SKM-1 treated with dmso at 0.1 percent for 144 hours (cell line): ENCODE measurements at regions not wholly inside any gene's neighbourhood (a gene's known extent, or its start where the extent isn't known, plus 50 kb on each side); places are given as distances from the start of the nearest gene placed in this dataset.

Experiments
- DNase-seq: peaks from one replicate; lab custom pipeline; 2025; ENCODE audit not compliant: unreplicated experiment; lab: John Stamatoyannopoulos, UW

DNA sequence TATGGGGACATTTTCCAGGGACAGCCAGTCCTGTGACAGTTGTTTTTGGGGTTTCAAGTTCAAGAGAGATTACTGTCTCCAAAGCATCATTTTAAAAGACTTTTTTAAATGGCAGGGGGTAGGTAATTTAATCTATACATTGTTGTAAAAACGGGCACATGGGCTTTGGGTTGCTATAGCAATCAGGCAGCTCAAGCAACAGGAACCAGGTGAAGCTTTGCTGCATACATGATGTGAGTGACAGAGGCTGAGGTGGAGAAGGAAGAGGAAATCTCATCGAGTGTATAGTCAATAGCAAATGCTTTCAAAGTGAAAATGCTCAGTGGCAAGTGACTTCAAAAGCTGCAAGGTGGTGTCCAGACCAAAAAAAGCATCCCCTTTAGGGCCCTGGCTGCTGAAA is 277.4 kb upstream of the JAG1 start:
- no peak for DNase-seq

DNA sequence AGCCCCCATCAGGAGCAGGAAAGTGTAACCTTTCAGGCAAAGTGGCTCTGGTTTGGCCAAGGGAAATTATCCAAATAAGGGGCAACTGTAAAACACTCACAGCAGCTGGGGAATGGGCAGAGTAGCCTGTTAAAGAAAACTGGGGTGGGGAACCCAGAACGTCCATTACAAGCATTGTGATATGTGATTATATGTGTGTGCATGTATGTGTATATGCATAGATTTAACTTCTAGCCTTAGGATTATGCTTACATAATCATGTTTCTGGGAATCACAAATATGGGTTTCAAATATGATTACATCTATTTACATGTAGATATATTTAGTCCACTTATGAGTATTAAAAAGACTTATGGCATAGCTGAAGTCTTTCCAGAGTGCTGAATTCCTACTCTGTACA is 278.1 kb upstream of the JAG1 start:
- no peak for DNase-seq

DNA sequence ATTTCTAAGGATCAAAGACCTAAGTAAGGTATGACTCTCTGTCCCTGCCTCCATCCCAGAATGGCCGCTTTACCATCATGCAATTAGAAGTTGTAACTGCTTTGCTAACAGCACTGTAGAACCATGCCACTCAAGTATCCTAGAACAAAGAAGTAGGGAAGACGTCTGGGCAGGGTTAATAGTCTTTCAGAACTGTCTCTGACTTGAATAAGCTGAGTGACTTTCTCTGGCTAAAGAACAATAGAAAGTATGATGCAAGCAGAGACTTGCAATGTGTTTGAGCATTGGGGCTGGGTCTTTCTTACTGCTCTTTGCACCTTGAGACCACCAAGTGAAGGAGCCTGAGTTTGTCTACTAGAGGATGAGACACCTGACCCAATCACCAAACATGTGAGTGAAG is 279.6 kb upstream of the JAG1 start:
- no peak for DNase-seq

DNA sequence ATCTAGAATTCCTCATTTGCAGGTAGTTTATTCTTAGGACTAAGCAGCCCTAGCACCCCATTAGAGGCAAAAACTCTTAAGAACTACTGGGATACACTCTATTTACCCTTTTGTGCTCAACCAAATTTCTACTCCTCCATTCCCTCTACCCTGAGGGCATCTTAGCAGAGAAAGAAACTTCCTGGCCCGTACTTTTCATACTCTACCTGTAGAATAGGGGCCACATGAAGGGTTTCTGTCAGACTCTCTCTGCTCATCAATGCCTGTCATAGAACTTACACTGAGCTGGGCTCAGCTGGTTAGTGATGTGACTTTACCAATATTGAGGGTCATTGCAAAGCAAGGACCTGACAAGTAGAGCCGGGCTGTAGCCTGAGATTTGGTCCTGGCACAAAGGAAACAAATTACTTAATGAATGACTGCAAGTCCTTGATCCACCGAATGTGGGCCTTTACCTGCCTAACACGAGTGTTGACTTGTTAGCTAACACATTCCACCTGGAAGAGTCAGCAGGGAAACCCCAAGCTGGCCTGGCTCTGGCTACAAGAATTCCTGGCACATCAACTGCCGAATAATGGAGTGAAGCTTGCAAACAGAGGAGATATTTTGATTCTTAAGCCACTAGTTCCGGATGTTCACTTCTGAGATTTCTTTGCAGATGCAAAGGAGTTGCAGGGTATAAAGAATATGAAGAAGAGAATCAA is 280.5 kb upstream of the JAG1 start:
- no peak for DNase-seq

DNA sequence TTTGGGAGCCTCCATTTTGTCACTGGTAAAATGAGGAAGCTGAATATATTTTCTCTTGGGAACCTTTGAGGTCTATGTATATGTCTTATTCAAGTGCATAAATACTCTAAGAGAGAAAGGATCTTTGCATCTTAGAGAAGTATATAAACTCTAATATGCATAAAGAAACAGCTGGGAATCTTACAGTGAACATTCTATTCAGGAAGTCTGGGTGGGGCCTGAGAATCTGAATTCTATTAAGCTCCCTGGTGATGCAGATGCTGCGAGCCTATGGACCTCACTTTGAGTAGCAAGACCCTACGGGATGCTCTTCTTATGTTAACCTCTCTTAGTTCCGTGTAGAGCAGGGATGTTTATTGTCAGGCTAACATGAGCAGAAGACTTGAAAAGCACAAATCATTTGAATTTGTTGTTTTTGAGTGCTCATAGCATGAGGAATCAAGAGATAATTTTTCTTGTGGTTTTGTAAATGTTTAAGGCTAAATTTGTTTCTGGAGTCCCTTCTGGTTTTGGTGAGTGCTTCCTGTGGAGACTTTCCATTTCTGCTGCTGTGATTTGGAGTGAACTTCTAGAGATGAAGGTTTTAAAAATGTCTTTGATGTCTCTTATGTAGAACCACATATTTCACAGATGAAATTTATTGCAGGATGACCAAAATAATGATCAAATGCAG is 281.2 kb upstream of the JAG1 start:
- DNase-seq: no peak

DNA sequence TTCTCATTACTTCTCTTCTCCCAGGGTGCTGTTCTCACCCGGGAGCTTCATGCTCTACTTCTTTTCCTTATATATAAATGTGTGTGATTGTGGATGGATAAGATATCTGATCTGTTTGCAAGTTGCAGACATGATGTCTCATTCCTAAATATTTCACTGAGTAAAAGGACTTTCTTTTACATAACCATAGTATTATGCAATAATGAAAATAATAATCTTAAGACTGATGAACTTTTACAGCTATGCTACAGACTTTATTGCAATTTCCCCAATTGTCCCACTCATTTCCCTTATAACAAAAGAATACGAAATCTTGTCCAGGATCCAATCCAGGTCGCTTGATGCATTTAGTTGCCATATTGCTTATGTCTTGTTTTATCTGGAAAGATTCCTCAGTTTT is 284.5 kb upstream of the JAG1 start:
- no peak for DNase-seq

DNA sequence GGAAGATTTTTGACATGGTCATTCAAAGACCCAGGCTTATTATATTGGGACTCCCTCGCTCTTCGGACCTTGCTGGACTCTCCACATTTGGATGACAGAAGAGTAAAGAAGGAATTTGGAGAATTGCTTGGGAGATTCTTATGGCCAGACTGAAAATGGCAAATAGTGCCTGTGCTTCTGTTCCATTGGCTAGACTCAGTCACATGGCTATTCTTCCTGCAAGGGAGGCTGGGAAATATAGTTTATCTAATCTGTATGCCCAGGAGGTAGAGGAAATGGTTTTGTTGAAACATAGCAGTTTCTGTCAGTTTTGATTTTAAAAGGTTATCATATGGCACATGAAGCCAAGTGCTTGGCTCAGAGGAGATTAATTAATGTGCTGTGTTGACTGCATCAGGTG is 286.6 kb upstream of the JAG1 start:
- DNase-seq: no peak

DNA sequence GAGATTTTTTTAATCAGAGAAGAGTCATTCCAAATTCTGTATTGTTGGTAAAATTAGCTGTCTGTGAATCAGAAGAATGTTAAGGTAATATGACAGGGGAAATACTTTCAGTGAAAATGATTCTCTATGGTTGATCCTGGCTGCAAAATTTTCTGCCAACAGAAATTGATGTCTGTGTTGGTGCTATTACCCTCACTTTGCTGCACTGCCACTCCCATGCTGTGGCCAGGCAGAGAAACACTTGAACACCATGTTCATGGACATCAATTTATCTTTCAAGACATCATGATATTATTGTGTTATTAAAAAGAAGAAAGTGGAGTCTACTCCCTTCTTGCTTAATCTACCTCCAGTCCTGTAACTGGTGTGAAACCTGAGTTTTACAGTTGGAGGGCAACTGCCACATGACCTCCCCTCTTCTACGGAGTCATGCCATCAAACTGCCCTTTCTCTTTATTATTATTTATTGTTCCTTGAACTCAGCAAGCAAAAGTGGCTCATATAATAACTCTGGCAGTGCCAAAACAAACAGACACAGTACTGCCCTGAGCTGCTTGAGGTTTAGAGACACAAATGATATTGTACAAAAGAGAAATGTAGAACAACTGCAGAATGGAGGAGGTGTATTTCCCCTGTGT is 288.0 kb upstream of the JAG1 start:
- no peak for DNase-seq

DNA sequence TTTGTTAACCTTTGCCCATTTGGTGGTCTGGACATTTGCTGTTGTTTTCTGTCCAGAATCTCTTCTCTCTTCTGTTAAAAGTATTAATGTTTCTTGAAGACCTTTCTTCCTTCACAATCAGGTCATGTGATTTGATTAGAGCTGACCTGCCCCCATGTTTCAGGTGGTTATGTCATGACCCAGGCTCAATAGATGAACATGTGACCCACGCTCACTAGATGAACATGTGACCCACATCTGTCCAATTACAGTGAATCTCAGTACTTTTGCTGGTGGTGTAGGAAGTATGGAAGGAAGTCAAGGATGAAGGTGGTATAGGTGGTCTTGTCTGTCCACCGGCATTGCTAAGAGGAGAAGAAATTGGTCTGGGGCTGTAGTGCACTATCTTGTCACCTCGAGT is 289.1 kb upstream of the JAG1 start:
- no peak for DNase-seq

DNA sequence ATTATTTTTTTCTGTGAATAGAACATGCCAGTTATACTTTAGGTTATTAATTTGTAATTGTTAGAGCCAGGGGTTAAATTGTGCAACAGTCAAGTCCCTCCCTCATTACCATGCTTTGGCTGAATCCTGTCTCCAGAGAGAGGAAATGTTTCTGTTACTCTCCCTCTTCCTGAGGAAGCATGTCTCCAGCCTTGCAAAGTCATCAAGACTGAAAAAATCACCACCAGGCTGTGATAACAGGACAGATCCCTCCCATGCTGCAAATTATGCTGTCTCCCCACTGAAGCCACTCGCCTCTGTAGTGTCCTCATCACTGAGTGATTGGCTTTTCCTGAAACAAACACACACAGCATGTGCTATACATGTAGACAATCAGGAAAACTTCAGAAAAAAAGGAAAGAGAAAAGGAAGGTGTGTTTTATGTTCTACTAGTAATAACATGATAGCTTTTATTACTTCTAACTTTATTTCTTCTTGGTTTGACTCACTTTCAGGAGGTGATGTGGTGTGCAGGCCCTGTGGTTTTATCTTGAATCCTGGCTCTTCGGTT is 290.0 kb upstream of the JAG1 start:
- DNase-seq: no peak

DNA sequence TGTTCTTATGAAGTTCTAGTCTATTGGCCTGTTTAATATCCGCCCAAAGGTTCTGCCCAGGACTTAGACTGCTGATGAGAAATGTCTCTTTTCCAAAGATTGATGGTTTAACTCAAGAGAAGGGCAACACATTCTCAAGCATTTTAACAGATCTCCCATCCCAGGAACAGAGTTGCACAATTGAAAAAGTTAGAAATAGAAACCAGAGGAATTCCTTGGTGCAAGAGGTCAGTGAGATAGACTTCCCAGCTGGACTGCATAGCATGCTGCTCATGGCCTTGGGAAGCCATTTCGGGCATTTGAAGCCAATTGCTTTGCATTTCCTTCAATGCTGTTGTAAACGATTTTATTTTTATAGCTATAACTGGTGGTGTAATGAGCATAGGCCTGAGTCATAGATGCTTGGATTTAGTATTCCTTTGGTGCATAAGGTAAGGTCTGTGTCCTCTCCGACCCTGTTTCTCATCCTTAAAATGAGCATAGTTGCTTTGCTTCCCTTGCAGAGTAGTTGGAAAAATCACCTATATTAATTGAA is 292.2 kb upstream of the JAG1 start:
- no peak for DNase-seq

DNA sequence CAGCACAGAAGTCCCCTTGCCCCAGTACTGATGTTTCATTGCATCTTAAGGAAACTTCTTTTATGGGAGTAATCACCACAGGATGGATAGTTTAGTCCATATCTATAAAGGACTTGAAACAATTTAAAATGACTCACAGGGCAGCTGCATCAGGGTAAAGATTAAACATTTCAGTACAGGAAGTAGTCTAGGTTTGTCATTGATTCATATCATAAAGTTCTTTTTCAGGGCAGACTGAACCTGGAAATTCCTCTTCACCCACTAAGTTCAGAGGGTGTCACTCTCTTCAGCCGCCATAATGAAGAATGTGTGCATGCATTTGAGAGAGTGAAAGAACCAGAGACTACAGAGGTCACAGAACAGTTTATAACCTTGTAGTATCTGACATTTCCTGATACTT is 296.3 kb upstream of the JAG1 start:
- DNase-seq: no peak

DNA sequence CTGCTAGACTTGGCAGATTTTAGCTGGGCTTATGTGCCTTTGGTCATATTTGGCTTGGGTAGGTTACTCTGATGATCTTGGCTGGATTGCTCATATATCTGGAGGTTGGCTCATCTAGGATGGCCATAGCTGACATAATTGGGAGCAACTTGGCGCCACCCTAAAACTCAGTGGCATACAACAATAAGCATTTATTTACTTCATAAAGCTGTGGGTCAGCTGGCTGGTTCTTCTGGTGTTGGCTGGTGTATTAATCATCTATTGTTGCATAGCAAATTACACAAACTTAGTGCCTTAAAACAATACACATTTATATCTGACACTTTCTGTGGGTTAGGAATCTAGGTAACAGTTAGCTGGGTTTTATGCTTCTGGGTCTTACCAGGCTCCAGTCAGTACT is 297.3 kb upstream of the JAG1 start:
- no peak for DNase-seq

DNA sequence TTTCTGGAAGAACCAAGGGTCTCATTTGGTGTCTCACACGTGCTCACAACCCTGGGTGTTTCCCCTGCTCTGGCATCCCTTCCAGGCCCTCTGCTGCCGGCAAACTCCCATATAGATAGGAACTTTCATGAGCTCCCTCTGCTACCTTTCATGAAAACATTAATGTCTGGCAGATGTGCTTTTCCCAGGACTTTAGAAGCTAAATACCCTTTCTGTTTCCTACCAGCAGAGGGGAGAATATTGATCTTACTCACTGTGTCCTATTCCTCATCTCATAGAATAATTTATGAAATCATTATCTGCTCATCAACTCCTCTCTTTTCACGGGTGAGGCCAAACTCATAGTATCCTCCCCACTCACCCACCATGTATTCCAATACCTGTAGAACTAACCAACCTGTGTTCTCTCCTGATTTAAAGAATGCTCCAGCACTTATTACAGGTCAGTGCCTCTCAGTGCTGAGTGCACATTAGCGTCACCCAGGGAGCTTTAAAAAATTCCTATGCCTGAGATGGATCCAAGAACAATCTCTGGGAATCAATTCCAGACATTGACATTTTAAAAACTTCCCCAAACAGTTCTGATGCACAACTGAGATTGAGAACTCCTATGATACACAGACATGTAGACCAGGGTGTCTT is 298.5 kb upstream of the JAG1 start:
- DNase-seq: no peak

DNA sequence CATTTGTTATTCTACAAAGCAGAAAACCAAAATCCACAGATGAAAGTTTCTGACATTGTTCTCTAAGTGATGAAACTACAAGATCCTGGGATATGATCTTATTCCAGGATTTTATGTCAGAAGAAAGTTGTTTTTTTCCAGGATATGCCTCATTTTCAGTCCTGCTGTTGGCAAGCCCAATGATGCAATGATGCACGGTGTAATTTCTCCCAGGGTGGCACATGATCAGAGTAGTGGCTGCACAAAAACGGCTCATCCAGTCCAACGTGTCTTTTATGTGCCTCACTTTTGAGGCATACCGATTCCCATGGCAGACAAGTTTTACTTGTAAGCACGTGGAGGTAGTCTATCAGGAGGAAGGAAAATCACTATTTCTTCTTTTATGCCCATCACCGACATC is 302.3 kb upstream of the JAG1 start:
- DNase-seq: no peak

DNA sequence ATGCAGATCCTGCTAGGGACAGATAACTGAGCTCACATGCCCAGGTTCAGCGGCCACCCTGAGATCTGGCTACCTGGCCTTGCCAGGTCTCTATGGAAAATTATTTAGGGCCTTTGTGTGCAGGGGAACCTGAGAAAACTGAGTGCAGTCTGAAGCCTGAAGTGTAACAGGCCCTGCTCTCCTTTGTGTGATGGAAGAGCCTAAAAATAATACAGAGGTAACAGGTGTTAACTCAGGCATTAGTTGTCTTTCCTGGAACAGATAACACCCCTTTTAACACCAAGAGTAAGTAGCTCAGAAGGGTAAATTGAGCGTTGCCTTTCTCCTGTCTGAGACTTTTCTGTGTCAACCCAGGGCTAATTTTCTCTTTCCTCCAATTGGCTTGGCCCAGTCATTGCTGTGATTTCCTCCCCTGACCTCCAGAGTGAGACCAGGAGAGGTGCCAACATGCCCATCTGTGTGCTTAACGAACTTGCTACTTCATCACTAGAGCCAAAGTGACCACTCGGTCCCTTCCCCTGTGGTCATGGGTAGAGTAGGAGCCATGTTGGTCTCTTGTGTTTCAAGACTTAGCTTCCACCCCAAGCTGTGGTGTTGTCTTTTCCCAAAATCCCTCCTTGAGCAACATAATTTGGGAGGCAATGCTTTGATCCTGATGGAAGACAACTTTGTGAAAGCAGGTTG is 304.4 kb upstream of the JAG1 start:
- no peak for DNase-seq

DNA sequence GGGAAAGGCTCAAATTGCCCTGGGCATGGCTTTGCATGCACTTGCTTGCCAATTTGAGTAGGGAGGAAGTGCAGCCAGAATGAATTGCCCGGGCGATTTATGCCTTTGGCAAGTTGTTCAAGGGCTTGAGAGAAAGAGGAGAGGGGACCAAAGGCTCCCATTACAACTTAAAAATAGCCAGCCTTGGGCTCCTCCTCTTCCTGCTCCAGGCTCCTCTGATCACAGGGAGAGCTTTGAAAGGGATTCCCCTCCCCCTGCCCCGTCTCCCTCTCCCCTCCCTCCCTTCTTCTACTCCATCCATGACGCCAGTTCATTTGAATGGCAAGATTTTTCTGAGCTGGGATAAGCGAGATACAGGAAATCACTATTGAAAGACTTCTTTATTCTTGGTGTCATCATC is 304.9 kb upstream of the JAG1 start:
- DNase-seq: no peak

DNA sequence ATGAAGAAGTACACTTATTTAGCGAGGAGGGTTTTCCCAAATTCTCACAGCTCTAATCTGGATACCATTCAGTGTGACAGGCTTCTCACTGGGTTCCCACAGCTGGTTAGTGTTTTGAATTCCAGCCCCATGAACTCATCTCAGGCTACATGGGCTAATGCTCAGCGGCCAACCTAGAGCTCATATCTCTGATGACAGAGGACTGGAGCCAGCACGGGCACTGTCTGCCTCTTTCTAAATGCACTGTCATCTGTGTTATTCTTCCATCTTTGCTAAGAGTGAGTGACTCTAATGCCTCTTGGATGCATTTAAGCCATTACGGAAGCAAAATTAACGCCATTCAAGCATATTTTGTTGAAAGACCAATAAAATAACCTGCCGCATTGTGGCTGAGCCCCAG is 308.9 kb upstream of the JAG1 start:
- no peak for DNase-seq

DNA sequence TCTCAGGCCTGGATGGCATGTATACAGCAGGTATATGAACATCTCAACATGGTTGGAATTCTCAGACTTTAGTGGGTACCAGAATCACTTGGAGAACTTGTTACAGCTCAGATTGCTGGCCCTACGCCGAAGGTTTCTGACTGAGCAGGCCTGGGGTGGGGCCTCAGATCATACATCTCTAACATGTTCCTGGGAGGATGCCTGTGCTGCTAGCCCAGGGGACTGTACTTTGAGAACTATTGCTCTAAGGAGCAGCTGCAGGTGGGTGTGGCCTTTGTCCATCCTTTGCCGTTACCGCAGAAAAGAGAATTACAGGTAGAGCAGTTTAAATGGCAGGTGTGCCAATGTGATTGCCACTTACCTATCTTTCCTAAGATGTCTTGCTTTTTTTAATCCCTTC is 310.5 kb upstream of the JAG1 start:
- no peak for DNase-seq

DNA sequence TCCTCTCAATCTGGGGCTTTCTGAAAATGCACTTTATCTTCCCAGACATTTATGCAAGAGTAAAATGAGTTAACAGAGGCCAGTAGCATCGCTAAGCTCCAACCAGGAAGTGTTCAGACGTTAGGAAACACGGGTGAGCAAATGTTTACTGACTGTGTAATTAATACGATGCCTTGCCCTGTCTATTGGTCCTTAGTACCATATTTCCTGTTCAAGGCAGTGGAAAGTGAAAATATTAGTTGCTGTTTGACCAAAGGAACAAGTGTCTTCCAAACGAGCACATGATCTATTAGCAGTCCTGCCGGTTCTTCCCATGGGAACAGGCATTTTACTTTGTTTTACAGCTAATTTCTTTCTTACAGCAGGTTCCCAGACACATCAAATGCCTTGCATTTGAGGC is 311.1 kb upstream of the JAG1 start:
- DNase-seq: no peak

DNA sequence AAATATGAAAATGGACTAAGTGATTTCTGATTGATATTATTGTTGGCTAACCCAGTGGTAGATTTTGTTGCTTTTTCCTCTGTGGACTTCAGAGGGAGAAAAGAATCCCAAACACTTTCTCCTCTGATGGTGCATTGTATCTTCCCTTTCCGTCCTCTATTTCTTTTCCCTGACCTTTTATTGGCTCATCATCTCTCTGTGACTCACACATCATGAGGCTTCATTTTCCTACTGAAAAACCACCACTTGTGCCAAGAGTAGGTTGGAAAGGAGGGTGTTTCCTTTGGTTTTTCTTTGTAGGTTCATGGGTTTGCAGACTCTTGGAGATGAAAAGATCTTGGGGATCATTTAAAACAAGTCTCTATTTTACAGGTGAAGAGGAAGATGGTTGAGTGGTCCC is 311.7 kb upstream of the JAG1 start:
- DNase-seq: no peak
